MM.1S (cell line): ENCODE measurements at regions not wholly inside any gene's neighbourhood (a gene's known extent, or its start where the extent isn't known, plus 50 kb on each side); places are given as distances from the start of the nearest gene placed in this dataset.

Experiments used
- DNase-seq: peaks from one replicate; pipeline ENCODE4 v3.0.0-alpha.2; 2015
- H2AFZ ChIP-seq: fragments of 300-600 bp; sonication (generic); 2 replicates; pipeline ENCODE4 v1.6.0; 2016; ENCODE audit warnings: antibody characterized with exemption, low read length
- H3F3A ChIP-seq: fragments of 300-600 bp; sonication (generic); 2 replicates; pipeline ENCODE4 v1.6.1; 2016; ENCODE audit warnings: mild to moderate bottlenecking, antibody characterized with exemption, low read length, moderate library complexity, mixed read lengths; ENCODE audit not compliant: insufficient read depth
- H3K27ac ChIP-seq: fragments of 300-600 bp; sonication (generic); 2 replicates; pipeline ENCODE4 v1.5.1; 2016; ENCODE audit warnings: mild to moderate bottlenecking, low read length
- H3K27me3 ChIP-seq: fragments of 300-600 bp; sonication (generic); replicated peaks from 2 replicates; pipeline ENCODE4 v1.6.0; 2016; ENCODE audit warnings: low read length; ENCODE audit not compliant: insufficient read depth
- H3K36me3 ChIP-seq: fragments of 300-600 bp; sonication (generic); replicated peaks from 2 replicates; pipeline ENCODE4 v1.6.1; 2016; ENCODE audit warnings: mild to moderate bottlenecking, low read length, mixed read lengths; ENCODE audit not compliant: insufficient read depth
- H3K4me1 ChIP-seq: fragments of 300-600 bp; sonication (generic); 2 replicates; pipeline ENCODE4 v1.6.1; 2016; ENCODE audit warnings: low read length, mixed read lengths
- H3K4me2 ChIP-seq: fragments of 300-600 bp; sonication (generic); 2 replicates; pipeline ENCODE4 v1.6.0; 2016; ENCODE audit warnings: low read depth, low read length
- H3K4me3 ChIP-seq: fragments of 300-600 bp; sonication (generic); 2 replicates; pipeline ENCODE4 v1.5.1; 2016; ENCODE audit warnings: low read length, mixed read lengths
- H3K79me2 ChIP-seq: fragments of 300-600 bp; sonication (generic); 2 replicates; pipeline ENCODE4 v1.6.1; 2016; ENCODE audit warnings: mixed run types, low read length, mixed read lengths
- H3K9ac ChIP-seq: fragments of 300-600 bp; sonication (generic); 2 replicates; pipeline ENCODE4 v1.6.1; 2016; ENCODE audit warnings: low read length, mixed read lengths
- H3K9me2 ChIP-seq: fragments of 300-600 bp; sonication (generic); replicated peaks from 2 replicates; pipeline ENCODE4 v1.6.1; 2016; ENCODE audit warnings: mild to moderate bottlenecking, low read length, mixed read lengths; ENCODE audit not compliant: insufficient read depth
- H3K9me3 ChIP-seq: fragments of 300-600 bp; sonication (generic); replicated peaks from 2 replicates; pipeline ENCODE4 v1.6.1; 2016; ENCODE audit warnings: mild to moderate bottlenecking, low read length, mixed read lengths; ENCODE audit not compliant: insufficient read depth
- H4K20me1 ChIP-seq: fragments of 300-600 bp; sonication (generic); 2 replicates; pipeline ENCODE4 v1.6.1; 2016; ENCODE audit warnings: mild to moderate bottlenecking, low read length, moderate library complexity, mixed read lengths; ENCODE audit not compliant: insufficient read depth
- EZH2 ChIP-seq: fragments of 300-600 bp; sonication (generic); optimal IDR thresholded peaks from 2 replicates; pipeline ENCODE3; 2017; ENCODE audit warnings: low read depth, mild to moderate bottlenecking, antibody characterized with exemption, low read length, mixed read lengths
- EZH2phosphoT487 ChIP-seq: fragments of 300-600 bp; sonication (generic); IDR thresholded peaks from 2 replicates; pipeline ENCODE4 v1.6.1; 2018; ENCODE audit warnings: antibody characterized with exemption, low read length
- TF ChIP-seq, protein P1 (sequence below): fragments of 300-600 bp; sonication (generic); IDR thresholded peaks from 2 replicates; pipeline ENCODE4 v1.5.1; 2016; ENCODE audit warnings: antibody characterized with exemption, low read length, mixed read lengths

- Histone ChIP-seq H3F3A (no peaks in the 10 kb centered on the region), H3K9ac (no peak overlapping the region), H3K27ac (no peak overlapping the region), H3K79me2 (no peaks in the 10 kb centered on the region), H3K9me3 (no peaks in the 10 kb centered on the region), H3K9me2 (no peaks in the 10 kb centered on the region), H3K4me1 (no peaks in the 10 kb centered on the region), H3K4me3 (no peak overlapping the region), H3K27me3 (peaks cover 49% of the 10 kb centered on the region), H4K20me1 (no peaks in the 10 kb centered on the region), H3K36me3 (no peaks in the 10 kb centered on the region), H2AFZ (no peak overlapping the region), H3K4me2 (no peak overlapping the region)
- no peak for TF ChIP-seq EZH2
- no peak for TF ChIP-seq EZH2phosphoT487
- TF ChIP-seq, protein P1, sequence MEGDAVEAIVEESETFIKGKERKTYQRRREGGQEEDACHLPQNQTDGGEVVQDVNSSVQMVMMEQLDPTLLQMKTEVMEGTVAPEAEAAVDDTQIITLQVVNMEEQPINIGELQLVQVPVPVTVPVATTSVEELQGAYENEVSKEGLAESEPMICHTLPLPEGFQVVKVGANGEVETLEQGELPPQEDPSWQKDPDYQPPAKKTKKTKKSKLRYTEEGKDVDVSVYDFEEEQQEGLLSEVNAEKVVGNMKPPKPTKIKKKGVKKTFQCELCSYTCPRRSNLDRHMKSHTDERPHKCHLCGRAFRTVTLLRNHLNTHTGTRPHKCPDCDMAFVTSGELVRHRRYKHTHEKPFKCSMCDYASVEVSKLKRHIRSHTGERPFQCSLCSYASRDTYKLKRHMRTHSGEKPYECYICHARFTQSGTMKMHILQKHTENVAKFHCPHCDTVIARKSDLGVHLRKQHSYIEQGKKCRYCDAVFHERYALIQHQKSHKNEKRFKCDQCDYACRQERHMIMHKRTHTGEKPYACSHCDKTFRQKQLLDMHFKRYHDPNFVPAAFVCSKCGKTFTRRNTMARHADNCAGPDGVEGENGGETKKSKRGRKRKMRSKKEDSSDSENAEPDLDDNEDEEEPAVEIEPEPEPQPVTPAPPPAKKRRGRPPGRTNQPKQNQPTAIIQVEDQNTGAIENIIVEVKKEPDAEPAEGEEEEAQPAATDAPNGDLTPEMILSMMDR = no peak
- DNase-seq = no peak
Observed at GRCh38 chr19:33916792-33917191, 120.1 kb downstream of the KCTD15 start.

DNA sequence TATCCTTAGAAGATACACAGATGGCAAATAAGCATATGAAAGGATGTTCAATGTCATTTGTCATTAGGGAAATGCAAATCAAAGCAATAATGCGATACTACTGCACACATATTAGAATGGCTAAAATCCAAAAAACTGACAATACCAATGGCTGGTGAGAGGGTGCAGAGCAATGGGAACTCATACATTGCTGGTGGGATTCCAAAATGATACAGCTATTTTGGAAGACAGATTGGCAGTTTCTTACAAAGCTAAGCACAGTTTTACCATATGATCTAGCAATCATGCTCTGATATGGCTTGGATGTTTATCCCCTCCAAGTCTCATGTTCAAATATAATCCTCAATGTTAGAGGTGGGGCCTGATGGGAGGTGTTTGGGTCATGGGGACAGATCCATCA, 122.6 kb downstream of the KCTD15 start:
- peaks cover 27% of the 10 kb centered on the region; the same call in 1 of the 2 replicates for H3K27me3 ChIP-seq
- H3K4me2 ChIP-seq = no peak overlapping the region
- no peak overlapping the region for H3K4me3 ChIP-seq
- H3K4me1 ChIP-seq = no peaks in the 10 kb centered on the region
- no peaks in the 10 kb centered on the region for H3K9me2 ChIP-seq
- H3K9me3 ChIP-seq = no peaks in the 10 kb centered on the region
- no peak overlapping the region for H2AFZ ChIP-seq
- H3K79me2 ChIP-seq = no peaks in the 10 kb centered on the region
- no peaks in the 10 kb centered on the region for H3K36me3 ChIP-seq
- no peaks in the 10 kb centered on the region for H4K20me1 ChIP-seq
- TF ChIP-seq, protein P1 = no peak
- no peak for TF ChIP-seq EZH2
- DNase-seq = no peak
- H3K9ac ChIP-seq = no peak overlapping the region
- H3K27ac ChIP-seq = no peak overlapping the region
- no peaks in the 10 kb centered on the region for H3F3A ChIP-seq

DNA sequence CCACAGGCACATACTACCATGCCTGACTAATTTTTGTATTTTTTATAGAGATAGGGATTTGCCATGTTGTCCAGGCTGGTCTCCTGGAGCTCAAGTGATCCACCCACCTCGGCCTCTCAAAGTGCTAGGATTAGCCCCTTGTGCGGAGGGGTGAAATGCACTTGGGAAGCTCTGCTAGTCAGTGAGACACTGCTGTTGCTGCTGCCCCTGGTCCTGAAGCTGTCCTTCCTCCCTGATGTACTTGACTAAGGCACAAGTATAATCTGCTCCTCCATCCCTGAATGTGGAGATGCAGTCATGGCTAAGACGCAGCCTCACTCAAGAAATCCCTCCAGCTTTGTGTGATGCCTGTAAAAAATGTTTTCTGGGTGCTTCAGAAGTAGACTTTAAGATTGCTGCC, 124.5 kb downstream of the KCTD15 start:
- H3K27ac ChIP-seq = no peak overlapping the region
- H3K36me3 ChIP-seq = no peaks in the 10 kb centered on the region
- H3K9me3 ChIP-seq = no peaks in the 10 kb centered on the region
- no peak for DNase-seq
- no peak overlapping the region for H2AFZ ChIP-seq
- H3K79me2 ChIP-seq = no peaks in the 10 kb centered on the region
- H4K20me1 ChIP-seq = no peaks in the 10 kb centered on the region
- H3K4me1 ChIP-seq = no peaks in the 10 kb centered on the region
- TF ChIP-seq, protein P1 = no peak
- no peak for TF ChIP-seq EZH2phosphoT487
- TF ChIP-seq EZH2 = no peak
- H3K4me3 ChIP-seq = no peak overlapping the region
- no peak overlapping the region for H3K4me2 ChIP-seq
- H3K27me3 ChIP-seq = peaks cover 15% of the 10 kb centered on the region
- H3K9me2 ChIP-seq = no peaks in the 10 kb centered on the region
- H3F3A ChIP-seq = no peaks in the 10 kb centered on the region
- H3K9ac ChIP-seq = no peak overlapping the region
